H9 (cell line): ENCODE measurements at regions not wholly inside any gene's neighbourhood (a gene's known extent, or its start where the extent isn't known, plus 50 kb on each side); places are given as distances from the start of the nearest gene placed in this dataset.

Source experiments
- DNase-seq: peaks from one replicate; pipeline ENCODE4 v3.0.0-alpha.2; 2017
- H2AFZ ChIP-seq: one replicate; pipeline ENCODE4 v1.6.1; 2013; ENCODE audit warnings: mild to moderate bottlenecking, low read length, control low read depth, moderate library complexity
- H2AK5ac ChIP-seq: 2 replicates; pipeline ENCODE4 v1.6.1; 2013; ENCODE audit warnings: low read length, control low read depth, mixed read lengths; ENCODE audit not compliant: insufficient read length
- H2BK120ac ChIP-seq: one replicate; pipeline ENCODE4 v1.6.1; 2013; ENCODE audit warnings: low read depth, mild to moderate bottlenecking, low read length, control low read depth, inconsistent platforms; ENCODE audit not compliant: poor library complexity, severe bottlenecking
- H2BK12ac ChIP-seq: 2 replicates; pipeline ENCODE4 v1.6.1; 2013; ENCODE audit warnings: low read length, control low read depth, mixed read lengths, low read depth; ENCODE audit not compliant: insufficient read length
- H2BK15ac ChIP-seq: 2 replicates; pipeline ENCODE4 v1.6.1; 2013; ENCODE audit warnings: low read depth, low read length, control low read depth
- H2BK20ac ChIP-seq: one replicate; pipeline ENCODE4 v1.6.1; 2013; ENCODE audit warnings: low read depth, mild to moderate bottlenecking, low read length, control low read depth, inconsistent platforms; ENCODE audit not compliant: poor library complexity, severe bottlenecking
- H2BK5ac ChIP-seq: 2 replicates; pipeline ENCODE4 v1.6.1; 2013; ENCODE audit warnings: low read length, control low read depth, mixed read lengths; ENCODE audit not compliant: insufficient read length
- H3K14ac ChIP-seq: 2 replicates; pipeline ENCODE4 v1.6.1; 2013; ENCODE audit warnings: low read length, control low read depth; ENCODE audit not compliant: insufficient read depth
- H3K18ac ChIP-seq: 2 replicates; pipeline ENCODE4 v1.6.1; 2013; ENCODE audit warnings: low read depth, mild to moderate bottlenecking, mixed read lengths, low read length, control low read depth; ENCODE audit not compliant: insufficient read length
- H3K23ac ChIP-seq: 2 replicates; pipeline ENCODE4 v1.6.1; 2013; ENCODE audit warnings: low read length, control low read depth, mixed read lengths, low read depth; ENCODE audit not compliant: insufficient read length
- H3K23me2 ChIP-seq: 2 replicates; pipeline ENCODE4 v1.6.1; 2013; ENCODE audit warnings: low read depth, mild to moderate bottlenecking, mixed read lengths, low read length, control low read depth; ENCODE audit not compliant: insufficient read length, poor library complexity, severe bottlenecking
- H3K27ac ChIP-seq: 2 replicates; pipeline ENCODE4 v1.5.1; 2013; ENCODE audit warnings: low read length, control low read depth, mixed read lengths, low read depth; ENCODE audit not compliant: insufficient read length
- H3K27me3 ChIP-seq: 2 replicates; pipeline ENCODE4 v1.6.1; 2013; ENCODE audit warnings: low read length, control low read depth, inconsistent platforms; ENCODE audit not compliant: insufficient read depth
- H3K4ac ChIP-seq: 2 replicates; pipeline ENCODE4 v1.6.1; 2013; ENCODE audit warnings: low read depth, mild to moderate bottlenecking, control low read depth, inconsistent platforms, low read length, moderate library complexity
- H3K4me1 ChIP-seq: 2 replicates; pipeline ENCODE4 v1.6.1; 2013; ENCODE audit warnings: low read length, control low read depth, inconsistent platforms; ENCODE audit not compliant: insufficient read depth
- H3K4me2 ChIP-seq: 2 replicates; pipeline ENCODE4 v1.6.1; 2013; ENCODE audit warnings: low read length, control low read depth, mixed read lengths; ENCODE audit not compliant: insufficient read length, insufficient read depth
- H3K56ac ChIP-seq: 2 replicates; pipeline ENCODE4 v1.6.1; 2013; ENCODE audit warnings: low read depth, mild to moderate bottlenecking, mixed read lengths, low read length, control low read depth; ENCODE audit not compliant: insufficient read length
- H3K79me1 ChIP-seq: 2 replicates; pipeline ENCODE4 v1.6.1; 2013; ENCODE audit warnings: low read depth, mild to moderate bottlenecking, moderate library complexity, low read length, control low read depth, inconsistent platforms; ENCODE audit not compliant: insufficient read depth, poor library complexity, severe bottlenecking
- H3K79me2 ChIP-seq: 2 replicates; pipeline ENCODE4 v1.6.1; 2013; ENCODE audit warnings: low read length, control low read depth, inconsistent platforms; ENCODE audit not compliant: insufficient read depth
- H3K9ac ChIP-seq: 2 replicates; pipeline ENCODE4 v1.6.1; 2013; ENCODE audit warnings: low read length, control low read depth, mixed read lengths; ENCODE audit not compliant: insufficient read length; ENCODE audit errors: extremely low read depth
- H3K9me3 ChIP-seq: one replicate; pipeline ENCODE4 v1.6.1; 2013; ENCODE audit warnings: low read depth, low read length, inconsistent platforms; ENCODE audit not compliant: control insufficient read depth
- H3T11ph ChIP-seq: one replicate; pipeline ENCODE4 v1.6.1; 2013; ENCODE audit warnings: mild to moderate bottlenecking, low read length, control low read depth, inconsistent platforms
- H4K20me1 ChIP-seq: one replicate; pipeline ENCODE4 v1.6.1; 2013; ENCODE audit not compliant: control insufficient read depth, insufficient read length, insufficient read depth
- H4K5ac ChIP-seq: 2 replicates; pipeline ENCODE4 v1.6.1; 2013; ENCODE audit warnings: low read depth, mild to moderate bottlenecking, mixed read lengths, low read length, control low read depth; ENCODE audit not compliant: insufficient read length
- H4K8ac ChIP-seq: replicated peaks from 2 replicates; pipeline ENCODE4 v1.6.1; 2013; ENCODE audit warnings: low read length, control low read depth, mixed read lengths, low read depth; ENCODE audit not compliant: insufficient read length
- H4K91ac ChIP-seq: 2 replicates; pipeline ENCODE4 v1.6.1; 2013; ENCODE audit warnings: low read depth, mild to moderate bottlenecking, moderate library complexity, mixed read lengths, low read length, control low read depth; ENCODE audit not compliant: insufficient read length
- H3K27ac Mint-ChIP-seq, 3 experiments: 2 replicates in 2 of 3; 3 replicates in 1 of 3; pipeline ENCODE4 v1.8.0; 2020 to 2021; ENCODE audit warnings: mixed read lengths in 3 of 3, mild to moderate bottlenecking in 1 of 3, moderate library complexity in 1 of 3
- H3K27me3 Mint-ChIP-seq: 2 replicates; pipeline ENCODE4 v1.8.0; 2021; ENCODE audit warnings: low read depth, mild to moderate bottlenecking, moderate library complexity, mixed read lengths
- H3K36me3 Mint-ChIP-seq, 3 experiments: 2 replicates in 2 of 3; 3 replicates in 1 of 3; pipeline ENCODE4 v1.8.0; 2020 to 2021; ENCODE audit warnings: low read depth in 3 of 3, mixed read lengths in 3 of 3; ENCODE audit not compliant: insufficient read depth in 1 of 3
- H3K4me1 Mint-ChIP-seq, 2 experiments: 2 replicates each; pipeline ENCODE4 v1.8.0; 2020; ENCODE audit warnings: mixed read lengths in 2 of 2
- H3K4me3 Mint-ChIP-seq, 2 experiments: 2 replicates in 1 of 2; 3 replicates in 1 of 2; pipeline ENCODE4 v1.8.0; 2020 to 2021; ENCODE audit warnings: mild to moderate bottlenecking in 2 of 2, mixed read lengths in 2 of 2, moderate library complexity in 1 of 2
- H3K9me3 Mint-ChIP-seq, 2 experiments: 2 replicates in 1 of 2; 3 replicates in 1 of 2; pipeline ENCODE4 v1.8.0; 2020; ENCODE audit warnings: mild to moderate bottlenecking in 2 of 2, mixed read lengths in 2 of 2, moderate library complexity in 1 of 2
- WGBS: extraction: QIAGEN DNeasy Blood & Tissue Kit; methylation state at CpG from one replicate; pipeline ENCODE4 v1.1.7; 2013; ENCODE audit warnings: missing lambda C conversion rate, low lambda C conversion rate, mixed read lengths; ENCODE audit not compliant: insufficient read length; ENCODE audit errors: extremely low coverage; 5-methylcytosine and 5-hydroxymethylcytosine counted together
- TF ChIP-seq, protein P1 (sequence below): fragments of 200-600 bp; sonication (generic); conservative IDR thresholded peaks from 3 replicates; pipeline ENCODE4 v1.8.0; 2021; ENCODE audit warnings: antibody characterized with exemption, mild to moderate bottlenecking

GRCh38 chrX:122626871-122627270, 557.2 kb upstream of the GRIA3 start:
- no peak overlapping the region for H3K56ac ChIP-seq
- no peak overlapping the region for H3K4ac ChIP-seq
- 0 out of 4 replicates have a peak, but pooled peaks cover 3 to 4% of the 10 kb centered on the region in 2 experiments for H3K4me1 Mint-ChIP-seq
- no peak overlapping the region for H2BK15ac ChIP-seq
- H3K4me3 Mint-ChIP-seq: no peak overlapping the region
- H4K91ac ChIP-seq: no peak overlapping the region
- H3K9ac ChIP-seq: no peak overlapping the region
- no peak overlapping the region for H4K5ac ChIP-seq
- no peak overlapping the region for H2BK5ac ChIP-seq
- H3K27me3 ChIP-seq: no peaks in the 10 kb centered on the region
- H3K9me3 ChIP-seq: peaks cover 25% of the 10 kb centered on the region
- no peaks in the 10 kb centered on the region for H3K23me2 ChIP-seq
- H3T11ph ChIP-seq: no peak overlapping the region
- no peaks in the 10 kb centered on the region for H3K36me3 Mint-ChIP-seq
- no peak overlapping the region for H4K8ac ChIP-seq
- no peak overlapping the region for H3K27ac Mint-ChIP-seq
- peaks cover 0 to 53% of the 10 kb centered on the region in 2 experiments; a peak in 2 of 5 replicates for H3K9me3 Mint-ChIP-seq
- H2BK12ac ChIP-seq: no peak overlapping the region
- no peaks in the 10 kb centered on the region for H3K27me3 Mint-ChIP-seq
- no peaks in the 10 kb centered on the region for H3K79me2 ChIP-seq
- H3K4me2 ChIP-seq: no peak overlapping the region
- H2AFZ ChIP-seq: no peak overlapping the region
- H3K23ac ChIP-seq: no peak overlapping the region
- no peak overlapping the region for H3K18ac ChIP-seq
- H2BK20ac ChIP-seq: no peak overlapping the region
- no peak overlapping the region for H2BK120ac ChIP-seq
- H3K4me1 ChIP-seq: no peaks in the 10 kb centered on the region
- H2AK5ac ChIP-seq: no peak overlapping the region
- no peak overlapping the region for H3K14ac ChIP-seq
- TF ChIP-seq, protein P1, sequence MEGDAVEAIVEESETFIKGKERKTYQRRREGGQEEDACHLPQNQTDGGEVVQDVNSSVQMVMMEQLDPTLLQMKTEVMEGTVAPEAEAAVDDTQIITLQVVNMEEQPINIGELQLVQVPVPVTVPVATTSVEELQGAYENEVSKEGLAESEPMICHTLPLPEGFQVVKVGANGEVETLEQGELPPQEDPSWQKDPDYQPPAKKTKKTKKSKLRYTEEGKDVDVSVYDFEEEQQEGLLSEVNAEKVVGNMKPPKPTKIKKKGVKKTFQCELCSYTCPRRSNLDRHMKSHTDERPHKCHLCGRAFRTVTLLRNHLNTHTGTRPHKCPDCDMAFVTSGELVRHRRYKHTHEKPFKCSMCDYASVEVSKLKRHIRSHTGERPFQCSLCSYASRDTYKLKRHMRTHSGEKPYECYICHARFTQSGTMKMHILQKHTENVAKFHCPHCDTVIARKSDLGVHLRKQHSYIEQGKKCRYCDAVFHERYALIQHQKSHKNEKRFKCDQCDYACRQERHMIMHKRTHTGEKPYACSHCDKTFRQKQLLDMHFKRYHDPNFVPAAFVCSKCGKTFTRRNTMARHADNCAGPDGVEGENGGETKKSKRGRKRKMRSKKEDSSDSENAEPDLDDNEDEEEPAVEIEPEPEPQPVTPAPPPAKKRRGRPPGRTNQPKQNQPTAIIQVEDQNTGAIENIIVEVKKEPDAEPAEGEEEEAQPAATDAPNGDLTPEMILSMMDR: no peak
- H3K27ac ChIP-seq: no peak overlapping the region
- WGBS: no CpG with 5 or more reads among the region's 1 CpG
- no peak for DNase-seq
- H4K20me1 ChIP-seq: no peaks in the 10 kb centered on the region
- H3K79me1 ChIP-seq: no peaks in the 10 kb centered on the region
